Loucy (cell line): ENCODE measurements at regions not wholly inside any gene's neighbourhood (a gene's known extent, or its start where the extent isn't known, plus 50 kb on each side); places are given as distances from the start of the nearest gene placed in this dataset.

Experiments
- H2AFZ ChIP-seq: fragments of 200-600 bp; sonication (generic); 2 replicates; pipeline ENCODE4 v1.6.0; 2016; ENCODE audit warnings: antibody characterized with exemption, mild to moderate bottlenecking, low read length, moderate library complexity
- H3F3A ChIP-seq: fragments of 200-600 bp; 2 replicates; pipeline ENCODE4 v1.6.0; 2016; ENCODE audit warnings: antibody characterized with exemption, low read depth, mild to moderate bottlenecking
- H3K27me3 ChIP-seq: fragments of 200-600 bp; sonication (generic); 2 replicates; pipeline ENCODE4 v1.6.1; 2014; ENCODE audit warnings: low read length, mild to moderate bottlenecking; ENCODE audit not compliant: insufficient read depth, poor library complexity, severe bottlenecking
- H3K36me3 ChIP-seq: fragments of 200-600 bp; sonication (generic); 2 replicates; pipeline ENCODE4 v1.6.1; 2016; ENCODE audit warnings: low read length; ENCODE audit not compliant: insufficient read depth
- H3K4me1 ChIP-seq: fragments of 200-600 bp; sonication (generic); 2 replicates; pipeline ENCODE4 v1.5.1; 2014; ENCODE audit warnings: low read length, mild to moderate bottlenecking; ENCODE audit not compliant: insufficient read depth, poor library complexity, severe bottlenecking
- H3K4me2 ChIP-seq: fragments of 200-600 bp; sonication (generic); 2 replicates; pipeline ENCODE4 v1.6.0; 2014; ENCODE audit warnings: antibody characterized with exemption, low read length, low read depth, mild to moderate bottlenecking; ENCODE audit not compliant: poor library complexity, severe bottlenecking
- H3K4me3 ChIP-seq: fragments of 200-600 bp; sonication (generic); 2 replicates; pipeline ENCODE4 v1.5.1; 2014; ENCODE audit warnings: low read length, mild to moderate bottlenecking, mixed read lengths; ENCODE audit not compliant: poor library complexity, severe bottlenecking
- H3K79me2 ChIP-seq: fragments of 200-600 bp; sonication (generic); 2 replicates; pipeline ENCODE4 v1.6.1; 2014; ENCODE audit warnings: low read length; ENCODE audit not compliant: insufficient read depth
- H3K9ac ChIP-seq: fragments of 200-600 bp; sonication (generic); 2 replicates; pipeline ENCODE4 v1.6.0; 2014; ENCODE audit warnings: mild to moderate bottlenecking, low read depth, low read length, moderate library complexity; ENCODE audit not compliant: poor library complexity, severe bottlenecking
- H3K9me2 ChIP-seq: fragments of 200-600 bp; sonication (generic); replicated peaks from 2 replicates; pipeline ENCODE4 v1.6.1; 2016; ENCODE audit warnings: low read depth, low read length, mixed read lengths
- H3K9me3 ChIP-seq: fragments of 200-600 bp; sonication (generic); 2 replicates; pipeline ENCODE4 v1.6.1; 2014; ENCODE audit warnings: mild to moderate bottlenecking, antibody characterized with exemption, low read length, low read depth; ENCODE audit not compliant: insufficient read depth
- H4K20me1 ChIP-seq: fragments of 200-600 bp; sonication (generic); 2 replicates; pipeline ENCODE4 v1.6.0; 2014; ENCODE audit warnings: antibody characterized with exemption, low read length, mild to moderate bottlenecking; ENCODE audit not compliant: insufficient read depth, poor library complexity, severe bottlenecking
- CTCF ChIP-seq: fragments of 200-600 bp; sonication (generic); conservative IDR thresholded peaks from 2 replicates; pipeline ENCODE4 v1.5.1; 2014; ENCODE audit warnings: mild to moderate bottlenecking, antibody characterized with exemption, low read length
- EZH2phosphoT487 ChIP-seq: fragments of 200-600 bp; IDR thresholded peaks from 2 replicates; pipeline ENCODE4 v1.6.1; 2018; ENCODE audit warnings: antibody characterized with exemption, mild to moderate bottlenecking, moderate library complexity, borderline replicate concordance

GRCh38 chr10:120741396-120741795 lies 109.8 kb upstream of the WDR11 start:
- Histone ChIP-seq H3K4me1 (no peaks in the 10 kb centered on the region), H3K9me2 (no peaks in the 10 kb centered on the region), H3K4me2 (no peak overlapping the region), H3K9ac (no peak overlapping the region), H2AFZ (no peak overlapping the region), H3K36me3 (no peaks in the 10 kb centered on the region), H4K20me1 (no peaks in the 10 kb centered on the region), H3K79me2 (no peaks in the 10 kb centered on the region), H3K27me3 (no peaks in the 10 kb centered on the region), H3K9me3 (no peaks in the 10 kb centered on the region), H3F3A (no peaks in the 10 kb centered on the region), H3K4me3 (no peak overlapping the region)
- TF ChIP-seq CTCF = no peak
- no peak for TF ChIP-seq EZH2phosphoT487

GRCh38 chr10:120742373-120742772 lies 108.8 kb upstream of the WDR11 start:
- Histone ChIP-seq H3K4me1 (no peaks in the 10 kb centered on the region), H3K9me3 (no peaks in the 10 kb centered on the region), H3K4me3 (no peak overlapping the region), H3K79me2 (no peaks in the 10 kb centered on the region), H3K9me2 (no peaks in the 10 kb centered on the region), H3F3A (no peaks in the 10 kb centered on the region), H3K4me2 (no peak overlapping the region), H3K27me3 (no peaks in the 10 kb centered on the region), H3K9ac (no peak overlapping the region), H3K36me3 (no peaks in the 10 kb centered on the region), H4K20me1 (no peaks in the 10 kb centered on the region), H2AFZ (no peak overlapping the region)
- no peak for TF ChIP-seq CTCF
- no peak for TF ChIP-seq EZH2phosphoT487

- H3K4me2 ChIP-seq = no peak overlapping the region
- no peak overlapping the region for H3K9ac ChIP-seq
- H3K27me3 ChIP-seq = no peaks in the 10 kb centered on the region
- no peaks in the 10 kb centered on the region for H3K36me3 ChIP-seq
- H3F3A ChIP-seq = no peaks in the 10 kb centered on the region
- H4K20me1 ChIP-seq = no peaks in the 10 kb centered on the region
- H3K4me1 ChIP-seq = no peaks in the 10 kb centered on the region
- H3K9me2 ChIP-seq = no peaks in the 10 kb centered on the region
- H3K9me3 ChIP-seq = no peaks in the 10 kb centered on the region
- H3K79me2 ChIP-seq = no peaks in the 10 kb centered on the region
- H3K4me3 ChIP-seq = no peak overlapping the region
- H2AFZ ChIP-seq = no peak overlapping the region
- no peak for TF ChIP-seq CTCF
- no peak for TF ChIP-seq EZH2phosphoT487
These were observed 107.1 kb upstream of the WDR11 start for GRCh38 chr10:120744040-120744439.
